ENCODE measurements at regions not wholly inside any gene's neighbourhood (a gene's known extent, or its start where the extent isn't known, plus 50 kb on each side); places are given as distances from the start of the nearest gene placed in this dataset.
"Not testable (repeated sequence)": the region's sequence is repeated elsewhere in the genome, so short reads cannot be mapped to it uniquely, and the experiment has no call there.

DNA sequence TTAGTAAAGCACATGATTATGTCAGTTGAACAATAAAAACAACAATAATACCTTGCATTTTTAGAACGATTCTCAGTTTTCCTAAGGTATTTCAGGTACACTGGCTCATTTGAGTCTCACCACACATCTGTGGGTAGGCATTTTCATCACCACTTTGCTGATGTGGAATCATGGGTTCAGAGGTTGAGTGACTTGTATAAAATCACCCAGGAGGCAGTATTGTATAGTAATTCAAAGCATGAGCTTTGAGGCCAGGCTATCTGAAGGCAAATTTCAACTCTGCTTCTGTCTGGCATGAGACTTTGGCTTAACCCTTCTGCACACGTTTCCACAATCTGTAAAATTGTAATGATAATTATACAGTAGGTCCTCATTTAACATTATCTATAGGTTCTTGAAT lies 183.9 kb upstream of the CMC1 start:
- no peak overlapping the region for H3K27ac Mint-ChIP-seq
- no peaks in the 10 kb centered on the region for H3K36me3 Mint-ChIP-seq
- H3K9me3 Mint-ChIP-seq (ENCODE audit: low read depth) = no peaks in the 10 kb centered on the region
- no peaks in the 10 kb centered on the region for H3K27me3 Mint-ChIP-seq
- peaks cover 15% of the 10 kb centered on the region for H3K4me1 Mint-ChIP-seq (ENCODE audit: low read depth)
- no peak overlapping the region for H3K4me3 Mint-ChIP-seq

DNA sequence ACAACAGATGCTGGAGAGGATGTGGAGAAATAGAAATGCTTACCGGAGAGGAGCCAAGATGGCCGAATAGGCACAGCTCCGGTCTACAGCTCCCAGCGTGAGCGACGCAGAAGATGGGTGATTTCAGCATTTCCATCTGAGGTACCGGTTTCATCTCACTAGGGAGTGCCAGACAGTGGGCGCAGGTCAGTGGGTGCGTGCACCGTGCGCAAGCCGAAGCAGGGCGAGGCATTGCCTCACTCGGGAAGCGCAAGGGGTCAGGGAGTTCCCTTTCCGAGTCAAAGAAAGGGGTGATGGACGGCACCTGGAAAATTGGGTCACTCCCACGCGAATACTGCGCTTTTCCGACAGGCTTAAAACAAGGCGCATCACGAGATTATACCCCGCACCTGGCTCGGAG lies 182.2 kb upstream of the CMC1 start:
- H3K27me3 Mint-ChIP-seq; H3K4me1 Mint-ChIP-seq (ENCODE audit: low read depth); H3K9me3 Mint-ChIP-seq (ENCODE audit: low read depth); H3K4me3 Mint-ChIP-seq; H3K36me3 Mint-ChIP-seq; H3K27ac Mint-ChIP-seq: not testable (repeated sequence)

GRCh38 chr3:28066020-28066419 lies 175.4 kb upstream of the CMC1 start:
- Mint-ChIP-seq H3K27me3 (no peaks in the 10 kb centered on the region), H3K36me3 (peaks cover 2% of the 10 kb centered on the region), H3K9me3 (ENCODE audit: low read depth) (no peaks in the 10 kb centered on the region), H3K27ac (no peak overlapping the region), H3K4me1 (ENCODE audit: low read depth) (no peaks in the 10 kb centered on the region), H3K4me3 (no peak overlapping the region)

DNA sequence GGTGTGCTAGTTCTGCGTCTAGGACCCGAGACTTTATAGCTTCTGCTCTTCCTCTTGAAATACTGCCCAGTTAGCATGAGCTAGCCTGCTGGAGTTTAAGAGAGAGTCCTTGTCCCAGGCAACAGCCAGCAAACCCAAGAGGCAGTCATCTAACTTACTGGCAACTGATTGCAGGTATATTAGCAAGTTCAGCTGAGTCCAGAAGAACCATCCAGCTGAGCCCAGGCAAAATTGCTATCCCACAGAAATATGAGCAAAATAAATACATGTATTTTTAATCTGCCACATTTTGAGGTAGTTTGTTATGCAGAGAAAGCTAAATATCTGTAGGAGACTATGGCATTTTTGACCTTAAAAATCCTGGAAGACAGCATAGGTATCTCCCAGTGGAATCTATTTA lies 174.4 kb upstream of the CMC1 start:
- Mint-ChIP-seq H3K4me1 (ENCODE audit: low read depth) (no peaks in the 10 kb centered on the region), H3K27ac (no peak overlapping the region), H3K9me3 (ENCODE audit: low read depth) (no peaks in the 10 kb centered on the region), H3K36me3 (peaks cover 2% of the 10 kb centered on the region), H3K4me3 (no peak overlapping the region), H3K27me3 (no peaks in the 10 kb centered on the region)

- Mint-ChIP-seq H3K36me3 (peaks cover 2% of the 10 kb centered on the region), H3K4me3 (no peak overlapping the region), H3K27ac (no peak overlapping the region), H3K4me1 (ENCODE audit: low read depth) (no peaks in the 10 kb centered on the region), H3K27me3 (no peaks in the 10 kb centered on the region), H3K9me3 (ENCODE audit: low read depth) (no peaks in the 10 kb centered on the region)
Observed at GRCh38 chr3:28068342-28068741, 173.1 kb upstream of the CMC1 start.

DNA sequence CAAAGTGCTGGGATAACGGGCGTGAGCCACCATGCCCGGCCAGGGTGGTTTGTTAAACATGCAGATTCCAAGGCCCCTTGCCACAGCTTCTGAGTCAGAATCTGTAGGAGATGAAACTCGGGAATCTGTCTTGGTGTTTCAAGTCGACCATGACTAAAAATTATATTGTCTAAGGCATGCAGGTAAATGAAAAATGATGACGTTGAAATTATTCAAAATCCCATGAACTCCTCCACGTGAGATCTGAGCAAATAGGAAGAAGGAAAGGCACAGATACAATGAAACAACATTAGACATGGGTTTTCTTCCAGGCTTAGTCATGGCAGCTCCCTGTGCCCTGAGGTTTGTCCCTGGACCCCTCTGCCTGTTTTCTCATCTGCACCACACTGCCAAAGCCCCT lies 172.0 kb upstream of the CMC1 start:
- H3K4me1 Mint-ChIP-seq (ENCODE audit: low read depth) = no peaks in the 10 kb centered on the region
- H3K27me3 Mint-ChIP-seq = no peaks in the 10 kb centered on the region
- H3K9me3 Mint-ChIP-seq (ENCODE audit: low read depth) = no peaks in the 10 kb centered on the region
- H3K4me3 Mint-ChIP-seq = no peak overlapping the region
- H3K27ac Mint-ChIP-seq = no peak overlapping the region
- peaks cover 2% of the 10 kb centered on the region for H3K36me3 Mint-ChIP-seq

GRCh38 chr3:28076246-28076645 lies 165.2 kb upstream of the CMC1 start:
- Mint-ChIP-seq H3K4me1 (ENCODE audit: low read depth) (no peaks in the 10 kb centered on the region), H3K9me3 (ENCODE audit: low read depth) (no peaks in the 10 kb centered on the region), H3K27ac (no peak overlapping the region), H3K27me3 (no peaks in the 10 kb centered on the region), H3K4me3 (no peak overlapping the region), H3K36me3 (no peaks in the 10 kb centered on the region)

- Mint-ChIP-seq H3K4me1 (ENCODE audit: low read depth) (no peaks in the 10 kb centered on the region), H3K4me3 (no peak overlapping the region), H3K9me3 (ENCODE audit: low read depth) (no peaks in the 10 kb centered on the region), H3K36me3 (no peaks in the 10 kb centered on the region), H3K27ac (no peak overlapping the region), H3K27me3 (no peaks in the 10 kb centered on the region)
Observed at GRCh38 chr3:28077572-28077971, 163.8 kb upstream of the CMC1 start.

DNA sequence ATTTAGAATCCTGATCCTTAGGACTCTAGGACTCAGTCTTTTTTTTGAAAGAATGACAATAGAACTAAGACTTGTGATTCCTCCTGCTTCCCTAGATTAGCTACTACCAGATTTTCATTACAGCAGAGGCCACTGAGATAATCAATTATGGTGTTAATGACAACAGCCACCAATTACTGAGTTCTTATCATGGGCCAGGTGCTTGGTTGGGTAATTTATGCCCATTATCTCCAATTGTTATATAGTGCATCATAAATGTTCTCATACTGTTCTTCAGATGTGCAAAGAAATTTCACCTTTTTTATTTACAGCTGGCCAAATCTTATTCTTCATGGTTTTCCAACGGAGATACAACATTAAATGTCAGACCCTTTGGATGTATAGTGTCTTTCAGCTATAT lies 162.9 kb upstream of the CMC1 start:
- no peak overlapping the region for H3K4me3 Mint-ChIP-seq
- H3K4me1 Mint-ChIP-seq (ENCODE audit: low read depth) = no peaks in the 10 kb centered on the region
- H3K36me3 Mint-ChIP-seq = no peaks in the 10 kb centered on the region
- no peaks in the 10 kb centered on the region for H3K9me3 Mint-ChIP-seq (ENCODE audit: low read depth)
- no peaks in the 10 kb centered on the region for H3K27me3 Mint-ChIP-seq
- no peak overlapping the region for H3K27ac Mint-ChIP-seq

DNA sequence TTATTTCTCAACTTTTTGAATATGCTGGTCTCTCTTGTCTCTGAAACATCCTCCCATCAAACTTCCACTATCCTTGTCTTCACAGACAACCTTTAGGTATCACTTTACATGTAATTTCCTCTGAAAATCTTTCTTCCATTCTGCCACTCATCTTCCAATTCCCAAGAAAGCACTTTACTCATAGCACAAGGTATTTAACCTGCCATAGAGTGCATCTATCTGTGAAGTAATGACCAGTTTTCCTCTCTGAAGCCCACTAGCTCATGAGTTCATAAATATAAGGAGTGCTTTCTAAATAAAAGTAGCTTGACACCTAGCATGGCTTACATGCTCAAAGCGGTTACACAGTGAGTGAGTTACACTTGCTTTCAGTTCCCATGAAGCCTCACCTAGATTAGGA lies 160.7 kb upstream of the CMC1 start:
- Mint-ChIP-seq H3K27me3 (no peaks in the 10 kb centered on the region), H3K4me3 (no peak overlapping the region), H3K9me3 (ENCODE audit: low read depth) (no peaks in the 10 kb centered on the region), H3K36me3 (no peaks in the 10 kb centered on the region), H3K27ac (no peak overlapping the region), H3K4me1 (ENCODE audit: low read depth) (no peaks in the 10 kb centered on the region)

DNA sequence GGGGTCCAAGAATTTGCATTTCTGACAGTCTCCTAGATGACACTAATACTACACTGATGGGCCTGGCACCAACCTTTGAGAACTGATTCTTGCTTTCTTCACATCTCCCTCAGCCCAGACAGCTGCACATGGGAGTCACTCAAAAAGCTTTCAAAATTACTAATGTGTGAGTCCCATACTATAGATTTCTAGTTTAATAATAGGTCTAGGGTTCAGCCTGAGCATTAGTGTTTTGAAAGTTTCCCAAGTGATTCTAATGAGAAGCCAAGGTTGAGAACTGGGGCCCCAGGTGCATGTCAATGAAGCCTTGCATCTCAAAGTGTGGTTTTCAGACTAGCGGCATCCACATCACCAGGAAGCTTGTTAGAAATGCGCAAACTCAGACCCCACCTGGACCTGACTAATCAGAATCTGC lies 159.9 kb upstream of the CMC1 start:
- Mint-ChIP-seq H3K4me1 (ENCODE audit: low read depth) (no peaks in the 10 kb centered on the region), H3K4me3 (no peak overlapping the region), H3K27ac (no peak overlapping the region), H3K9me3 (ENCODE audit: low read depth) (no peaks in the 10 kb centered on the region), H3K27me3 (no peaks in the 10 kb centered on the region), H3K36me3 (no peaks in the 10 kb centered on the region)

GRCh38 chr3:28087591-28087990 lies 153.8 kb upstream of the CMC1 start:
- Mint-ChIP-seq H3K36me3 (peaks cover under 1% of the 10 kb centered on the region), H3K27me3 (no peaks in the 10 kb centered on the region), H3K4me3 (no peak overlapping the region), H3K4me1 (ENCODE audit: low read depth) (peaks cover 4% of the 10 kb centered on the region), H3K9me3 (ENCODE audit: low read depth) (peaks cover under 1% of the 10 kb centered on the region), H3K27ac (no peak overlapping the region)

GRCh38 chr3:28088811-28089526 lies 152.4 kb upstream of the CMC1 start:
- Mint-ChIP-seq H3K9me3 (ENCODE audit: low read depth) (peaks cover 7% of the 10 kb centered on the region), H3K27ac (no peak overlapping the region), H3K36me3 (peaks cover 11% of the 10 kb centered on the region), H3K4me1 (ENCODE audit: low read depth) (peaks cover 4% of the 10 kb centered on the region), H3K27me3 (no peaks in the 10 kb centered on the region), H3K4me3 (no peak overlapping the region)

DNA sequence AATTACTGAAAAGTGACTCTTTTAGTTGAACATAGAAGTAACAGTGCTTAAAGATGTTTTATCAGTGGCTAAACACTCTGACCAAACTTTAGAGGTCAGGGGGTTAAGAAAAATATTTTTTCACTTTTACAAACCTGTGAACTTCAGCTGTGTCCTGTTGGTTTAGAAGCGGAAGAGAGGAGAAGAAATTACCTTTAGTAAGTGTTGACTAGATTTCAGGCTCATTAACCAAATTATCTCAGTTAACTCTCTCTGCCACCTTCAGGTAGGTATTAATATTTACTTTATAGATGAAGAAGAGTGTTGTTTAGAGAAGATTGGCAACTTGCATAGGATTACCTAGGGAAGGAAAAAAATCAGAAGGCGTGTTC lies 151.9 kb upstream of the CMC1 start:
- no peak overlapping the region for H3K4me3 Mint-ChIP-seq

DNA sequence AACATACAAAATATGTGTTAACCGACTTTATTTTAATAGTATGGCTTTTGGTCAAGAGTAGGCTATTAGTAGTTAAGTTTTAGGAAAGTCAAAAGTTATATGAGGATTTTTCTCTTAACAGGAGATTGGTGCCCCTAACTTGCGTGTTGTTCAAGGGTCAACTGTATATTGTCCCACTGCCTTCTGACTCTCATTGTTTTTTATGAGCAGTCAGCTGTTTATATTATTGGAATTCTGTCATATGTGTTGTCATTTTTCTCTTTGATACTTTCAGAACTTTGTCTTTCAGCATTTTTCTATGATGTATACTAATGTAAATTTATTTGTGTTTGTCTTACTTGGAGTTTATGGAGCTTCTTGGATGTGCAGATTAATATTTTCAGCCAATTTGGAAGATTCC lies 142.1 kb upstream of the CMC1 start:
- Mint-ChIP-seq H3K4me3 (no peak overlapping the region), H3K9me3 (ENCODE audit: low read depth) (peaks cover 24% of the 10 kb centered on the region), H3K36me3 (peaks cover 10% of the 10 kb centered on the region), H3K27me3 (no peaks in the 10 kb centered on the region), H3K27ac (no peak overlapping the region), H3K4me1 (ENCODE audit: low read depth) (peaks cover 6% of the 10 kb centered on the region)

More for the DNA sequence above, 151.9 kb upstream of the CMC1 start:
- Mint-ChIP-seq H3K4me1 (ENCODE audit: low read depth) (peaks cover 4% of the 10 kb centered on the region), H3K9me3 (ENCODE audit: low read depth) (peaks cover 11% of the 10 kb centered on the region), H3K27ac (no peak overlapping the region), H3K27me3 (no peaks in the 10 kb centered on the region), H3K36me3 (peaks cover 14% of the 10 kb centered on the region)

DNA sequence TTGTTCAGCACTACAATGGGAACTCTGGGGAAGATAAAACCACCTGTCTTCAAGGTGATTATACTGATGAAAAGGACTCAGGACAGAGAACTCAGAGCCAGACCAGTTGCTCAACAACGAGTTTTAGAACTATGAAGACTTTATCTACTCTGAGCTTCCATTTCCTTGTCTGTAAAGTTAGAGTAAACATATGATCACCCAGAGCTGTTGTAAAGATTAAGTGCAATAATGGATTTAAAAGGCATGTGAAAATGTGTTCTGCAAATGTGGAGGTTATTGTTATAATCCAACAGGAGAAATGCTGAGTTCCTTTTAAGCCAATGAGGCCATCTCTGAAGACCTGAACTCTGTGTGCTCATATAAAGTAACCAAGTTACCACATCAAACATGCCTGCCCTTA lies 139.7 kb upstream of the CMC1 start:
- Mint-ChIP-seq H3K4me1 (ENCODE audit: low read depth) (peaks cover 6% of the 10 kb centered on the region), H3K27me3 (no peaks in the 10 kb centered on the region), H3K9me3 (ENCODE audit: low read depth) (peaks cover 24% of the 10 kb centered on the region), H3K4me3 (no peak overlapping the region), H3K36me3 (peaks cover 10% of the 10 kb centered on the region), H3K27ac (no peak overlapping the region)

All from activated naive CD8-positive, alpha-beta T cell (primary cell).